ENCODE measurements at regions not wholly inside any gene's neighbourhood (a gene's known extent, or its start where the extent isn't known, plus 50 kb on each side); places are given as distances from the start of the nearest gene placed in this dataset.

DNA sequence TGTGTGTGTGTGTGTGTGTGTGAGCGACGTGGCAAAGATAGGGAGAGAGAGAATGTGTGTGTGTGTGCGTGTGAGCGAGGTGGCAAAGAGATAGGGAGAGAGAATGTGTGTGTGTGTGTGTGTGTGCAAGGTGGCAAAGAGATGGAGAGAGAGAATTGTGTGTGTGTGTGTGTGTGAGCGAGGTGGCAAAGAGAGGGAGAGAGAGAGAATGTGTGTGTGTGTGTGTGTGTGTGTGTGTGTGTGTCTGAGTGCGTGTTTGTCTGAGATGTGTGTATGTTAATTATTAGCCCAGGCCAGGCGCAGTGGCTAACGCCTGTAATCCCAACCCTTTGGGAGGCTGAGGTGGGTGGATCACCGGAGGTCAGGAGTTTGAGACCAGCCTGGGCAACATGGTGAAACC is 154.6 kb upstream of the RGMA start (continued):
- TF ChIP-seq ETV1 (tag; conservative IDR thresholded peaks at IDR 0.05; ENCODE audit: low read depth) (no peak), NR3C1 (CRISPR knock-in tag; IDR thresholded peaks at IDR 0.05) (no peak), CHD4 (IDR thresholded peaks at IDR 0.05; ENCODE audit: insufficient read depth, insufficient replicate concordance, low read depth, low read length, poor library complexity, severe bottlenecking) (no peak), MEF2A (IDR thresholded peaks at IDR 0.05; ENCODE audit: control insufficient read depth, low read depth, low read length) (no peak), ZNF23 (CRISPR knock-in tag; IDR thresholded peaks at IDR 0.05) (no peak)

DNA sequence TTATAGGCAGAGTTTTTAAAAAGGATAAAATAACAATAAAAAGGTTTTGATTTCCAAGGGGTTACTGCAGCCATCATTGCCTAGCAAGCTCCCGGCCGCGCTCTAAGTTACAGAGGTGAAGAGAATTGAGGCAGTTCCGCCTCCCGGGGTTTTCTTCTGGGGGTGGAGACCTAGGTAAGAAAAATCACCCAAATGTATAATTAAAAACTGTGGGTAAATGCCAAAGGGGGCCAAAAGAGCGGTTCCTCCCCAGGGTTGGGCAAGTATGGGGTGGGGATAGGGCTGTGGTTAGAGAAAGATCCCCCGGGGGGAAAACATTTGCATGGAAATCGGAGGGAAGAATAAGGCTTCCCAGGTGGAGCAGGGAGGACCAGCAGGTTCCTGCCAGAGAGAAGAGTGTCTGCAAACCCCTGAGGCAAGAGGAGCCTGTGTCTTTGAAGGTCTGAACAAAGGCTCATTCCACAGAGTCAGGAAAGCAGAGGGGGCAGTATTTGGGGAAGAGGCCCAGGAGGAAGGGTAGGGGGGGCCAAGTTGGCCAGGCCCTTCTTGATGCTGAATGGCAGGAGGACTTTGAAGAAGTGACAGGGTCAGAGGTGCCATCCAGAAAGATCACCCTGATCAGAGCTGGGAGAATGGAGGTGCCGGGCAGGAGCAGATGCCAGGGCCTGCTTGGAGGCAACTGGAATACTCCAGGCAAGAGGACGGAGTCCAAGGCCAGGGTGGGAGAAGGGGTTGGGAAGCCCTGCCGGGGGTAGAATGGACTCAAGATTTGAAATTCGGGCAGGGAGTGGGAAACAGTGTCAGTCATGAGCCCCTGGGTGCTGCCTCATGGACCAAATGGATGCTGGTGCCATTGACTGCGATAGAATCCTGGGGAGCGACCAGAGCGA is 152.9 kb upstream of the RGMA start:
- H4K20me1 ChIP-seq (replicated peaks; ENCODE audit: control insufficient read depth, insufficient read depth, low read length) = no peaks in the 10 kb centered on the region
- ATAC-seq (no peak), DNase-seq (ENCODE audit: extremely low read depth in 1 of 4, low spot score in 3 of 4) (no peak), FAIRE-seq (no peak)
- intact Hi-C loops (cut with micrococcal nuclease) = no loop called here
- H3K9me3 ChIP-seq (replicated peaks; ENCODE audit: control insufficient read depth, insufficient read depth, low read depth, low read length) = no peaks in the 10 kb centered on the region
- 3% methylated on average over 15 of the region's 15 CpGs for WGBS (ENCODE audit: insufficient coverage, low coverage, missing lambda C conversion rate)
- H3K4me1 ChIP-seq (replicated peaks in 1 of 2; ENCODE audit: control insufficient read depth in 2 of 2, insufficient read depth in 2 of 2, low read length in 2 of 2) = no peaks in the 10 kb centered on the region
- H3K4me3 ChIP-seq = no peak overlapping the region
- no peak overlapping the region for H3K9ac ChIP-seq (ENCODE audit: insufficient read depth in 1 of 2, low read depth in 2 of 2, low read length in 2 of 2)
- no peaks in the 10 kb centered on the region for H3K79me2 ChIP-seq (ENCODE audit: control insufficient read depth, insufficient read depth, low read length)
- no peaks in the 10 kb centered on the region for H3K9me1 ChIP-seq (ENCODE audit: control insufficient read depth, insufficient read depth, low read length)
- BruUV-seq (replicated peaks) = no TSS peak
- H2AFZ ChIP-seq (ENCODE audit: low read depth, low read length) = no peak overlapping the region
- peaks cover 10 to 43% of the 10 kb centered on the region in 2 experiments; a peak in 4 of 5 replicates for H3K27me3 ChIP-seq (ENCODE audit: control insufficient read depth in 2 of 2, insufficient read depth in 2 of 2, low read length in 2 of 2)
- no peak overlapping the region for H3K4me2 ChIP-seq (ENCODE audit: insufficient read depth, low read length)
- no peak overlapping the region for H3K27ac ChIP-seq (ENCODE audit: extremely low read depth, low read depth, low read length)
- no peaks in the 10 kb centered on the region for H3K36me3 ChIP-seq (ENCODE audit: control insufficient read depth, insufficient read depth, low read length)
- ChIA-PET CTCF (ENCODE audit: low intra/inter-chr PET ratio) (no interaction called here), POLR2A (no interaction called here)
- in situ Hi-C loops (cut with MboI) = no loop called here
- TF ChIP-seq, protein P1, sequence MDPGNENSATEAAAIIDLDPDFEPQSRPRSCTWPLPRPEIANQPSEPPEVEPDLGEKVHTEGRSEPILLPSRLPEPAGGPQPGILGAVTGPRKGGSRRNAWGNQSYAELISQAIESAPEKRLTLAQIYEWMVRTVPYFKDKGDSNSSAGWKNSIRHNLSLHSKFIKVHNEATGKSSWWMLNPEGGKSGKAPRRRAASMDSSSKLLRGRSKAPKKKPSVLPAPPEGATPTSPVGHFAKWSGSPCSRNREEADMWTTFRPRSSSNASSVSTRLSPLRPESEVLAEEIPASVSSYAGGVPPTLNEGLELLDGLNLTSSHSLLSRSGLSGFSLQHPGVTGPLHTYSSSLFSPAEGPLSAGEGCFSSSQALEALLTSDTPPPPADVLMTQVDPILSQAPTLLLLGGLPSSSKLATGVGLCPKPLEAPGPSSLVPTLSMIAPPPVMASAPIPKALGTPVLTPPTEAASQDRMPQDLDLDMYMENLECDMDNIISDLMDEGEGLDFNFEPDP (CRISPR knock-in tag; IDR thresholded peaks at IDR 0.05) = no peak
- no peak for TF ChIP-seq PHB2 (IDR thresholded peaks at IDR 0.05; ENCODE audit: low read depth)
- TF ChIP-seq ZNF3 (CRISPR knock-in tag; IDR thresholded peaks at IDR 0.05) = no peak
- TF ChIP-seq BDP1 (IDR thresholded peaks at IDR 0.05; ENCODE audit: insufficient read depth, insufficient read length) = no peak
- no peak for TF ChIP-seq TBL1XR1 (IDR thresholded peaks at IDR 0.05; ENCODE audit: low read length in 2 of 2)
- TF ChIP-seq PRMT5 (CRISPR knock-in tag; IDR thresholded peaks at IDR 0.05) = no peak
- TF ChIP-seq, protein P2, sequence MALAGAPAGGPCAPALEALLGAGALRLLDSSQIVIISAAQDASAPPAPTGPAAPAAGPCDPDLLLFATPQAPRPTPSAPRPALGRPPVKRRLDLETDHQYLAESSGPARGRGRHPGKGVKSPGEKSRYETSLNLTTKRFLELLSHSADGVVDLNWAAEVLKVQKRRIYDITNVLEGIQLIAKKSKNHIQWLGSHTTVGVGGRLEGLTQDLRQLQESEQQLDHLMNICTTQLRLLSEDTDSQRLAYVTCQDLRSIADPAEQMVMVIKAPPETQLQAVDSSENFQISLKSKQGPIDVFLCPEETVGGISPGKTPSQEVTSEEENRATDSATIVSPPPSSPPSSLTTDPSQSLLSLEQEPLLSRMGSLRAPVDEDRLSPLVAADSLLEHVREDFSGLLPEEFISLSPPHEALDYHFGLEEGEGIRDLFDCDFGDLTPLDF (CRISPR knock-in tag; IDR thresholded peaks at IDR 0.05) = no peak
- TF ChIP-seq FOXK1 (CRISPR knock-in tag; IDR thresholded peaks at IDR 0.05; ENCODE audit: borderline replicate concordance) = no peak
- no peak for TF ChIP-seq KHSRP (IDR thresholded peaks at IDR 0.05)
- TF ChIP-seq MEF2D (tag; conservative IDR thresholded peaks at IDR 0.05; ENCODE audit: low read depth) = no peak
- no peak for TF ChIP-seq ESRRB (CRISPR knock-in tag; IDR thresholded peaks at IDR 0.05; ENCODE audit: borderline replicate concordance)
- no peak for TF ChIP-seq ZNF12 (CRISPR knock-in tag; IDR thresholded peaks at IDR 0.05)

Measured in K562 (cell line).